K562 (cell line): ENCODE measurements at regions not wholly inside any gene's neighbourhood (a gene's known extent, or its start where the extent isn't known, plus 50 kb on each side); places are given as distances from the start of the nearest gene placed in this dataset.

ENCODE experiments used
- ATAC-seq: fragments of 200-7000 bp; cut with Tn5 transposase; 3 replicates; pipeline ENCODE4 v1.9.1; 2020; ENCODE audit warnings: moderate library complexity
- BruUV-seq: library from RNA; stranded (reverse); fragments of 400-500 nt; replicated peaks from 2 replicates; lab custom pipeline; 2021; lab: Mats Ljungman, UMichigan
- CTCF ChIA-PET: fragments of 300-600 bp; formaldehyde crosslinking; extraction: SDS; loops from one replicate; lab custom pipeline; 2021; ENCODE audit warnings: low intra/inter-chr PET ratio; lab: Yijun Ruan, JAX
- POLR2A ChIA-PET: fragments of 300-600, 350-650 bp; sonication (Branson Sonifier 250); formaldehyde crosslinking; extraction: SDS; loops from one replicate; lab custom pipeline; 2021; ENCODE audit warnings: antibody characterized with exemption, inconsistent platforms; lab: Yijun Ruan, JAX
- DNase-seq, 4 experiments: peaks; one replicate each; pipeline versions ENCODE4 v3.0.0 to v3.0.0-alpha.2; 2011 to 2018; ENCODE audit warnings: low spot score in 3 of 4, mixed read lengths in 3 of 4; ENCODE audit errors: extremely low read depth in 1 of 4
- FAIRE-seq: peaks from 2 replicates; lab custom pipeline; 2011; peaks lifted over from hg19 to GRCh38; lab: Jason Lieb, UNC
- H2AFZ ChIP-seq: 2 replicates; pipeline ENCODE4 v1.6.0; 2011; ENCODE audit warnings: low read depth, low read length, control low read depth, inconsistent platforms
- H3K27ac ChIP-seq: fragments of 200-600 bp; 3 replicates; pipeline ENCODE4 v1.8.0; 2011; ENCODE audit warnings: low read depth, mild to moderate bottlenecking, control low read depth, inconsistent platforms, low read length, moderate library complexity, mixed read lengths; ENCODE audit errors: extremely low read depth
- H3K27me3 ChIP-seq, 2 experiments: fragments of 300-600 bp in 1 of 2; 2 replicates in 1 of 2; 3 replicates in 1 of 2; pipeline versions ENCODE4 v1.6.0 to v1.8.0; 2011; ENCODE audit warnings: inconsistent platforms in 2 of 2, low read length in 2 of 2, mild to moderate bottlenecking in 1 of 2, mixed read lengths in 1 of 2, moderate library complexity in 1 of 2; ENCODE audit not compliant: control insufficient read depth in 2 of 2, insufficient read depth in 2 of 2
- H3K36me3 ChIP-seq: fragments of 300-600 bp; 3 replicates; pipeline ENCODE4 v1.8.0; 2011; ENCODE audit warnings: mild to moderate bottlenecking, low read length, inconsistent platforms; ENCODE audit not compliant: control insufficient read depth, insufficient read depth
- H3K4me1 ChIP-seq, 2 experiments: fragments of 200-600 bp in 1 of 2; replicated peaks in 1 of 2; 2 replicates in 1 of 2; 3 replicates in 1 of 2; pipeline versions ENCODE4 v1.5.1 to v1.8.0; 2011; ENCODE audit warnings: inconsistent platforms in 2 of 2, low read length in 2 of 2, mild to moderate bottlenecking in 1 of 2, mixed read lengths in 1 of 2, moderate library complexity in 1 of 2; ENCODE audit not compliant: control insufficient read depth in 2 of 2, insufficient read depth in 2 of 2
- H3K4me2 ChIP-seq: 2 replicates; pipeline ENCODE4 v1.6.1; 2011; ENCODE audit warnings: low read length, control low read depth, inconsistent platforms, mixed read lengths; ENCODE audit not compliant: insufficient read depth
- H3K4me3 ChIP-seq: fragments of 200-600 bp; sonication (generic), shearing (Covaris generic); 2 replicates; pipeline ENCODE4 v1.5.1; 2016; ENCODE audit warnings: control low read depth, inconsistent platforms
- H3K79me2 ChIP-seq: fragments of 200-600 bp; 3 replicates; pipeline ENCODE4 v1.8.0; 2011; ENCODE audit warnings: low read length, inconsistent platforms; ENCODE audit not compliant: control insufficient read depth, insufficient read depth
- H3K9ac ChIP-seq, 2 experiments: 2 replicates each; pipeline versions ENCODE4 v1.6.0 to v1.6.1; 2011; ENCODE audit warnings: low read depth in 2 of 2, low read length in 2 of 2, control low read depth in 1 of 2, inconsistent platforms in 1 of 2, mild to moderate bottlenecking in 1 of 2, mixed read lengths in 1 of 2; ENCODE audit not compliant: insufficient read depth in 1 of 2
- H3K9me1 ChIP-seq: one replicate; pipeline ENCODE4 v1.6.0; 2011; ENCODE audit warnings: inconsistent platforms, mild to moderate bottlenecking, low read length, moderate library complexity; ENCODE audit not compliant: control insufficient read depth, insufficient read depth
- H3K9me3 ChIP-seq: replicated peaks from 2 replicates; pipeline ENCODE4 v1.5.1; 2011; ENCODE audit warnings: low read depth, low read length, inconsistent platforms; ENCODE audit not compliant: control insufficient read depth, insufficient read depth
- H4K20me1 ChIP-seq: replicated peaks from 2 replicates; pipeline ENCODE4 v1.6.1; 2011; ENCODE audit warnings: low read length, inconsistent platforms, mixed read lengths; ENCODE audit not compliant: control insufficient read depth, insufficient read depth
- HNRNPK ChIP-seq: fragments of 200-400 bp; formaldehyde crosslinking; IDR thresholded peaks from one replicate; pipeline ENCODE4 v1.6.1; 2018; ENCODE audit warnings: mild to moderate bottlenecking, low read depth, low read length; ENCODE audit not compliant: poor library complexity, severe bottlenecking
- MAZ ChIP-seq, 2 experiments: fragments of 450-650 bp in 1 of 2; sonication (generic) in 1 of 2; formaldehyde crosslinking; IDR thresholded peaks in 1 of 2; conservative IDR thresholded peaks in 1 of 2; 2 replicates each; pipeline versions ENCODE4 v1.4.0 to v1.5.0; 2020; ENCODE audit warnings: mild to moderate bottlenecking in 1 of 2, missing genetic modification reagents in 1 of 2
- MLX ChIP-seq, 2 experiments: fragments of 450-650 bp in 1 of 2; sonication (generic) in 1 of 2; formaldehyde crosslinking; conservative IDR thresholded peaks; 2 replicates each; pipeline versions ENCODE4 v1.4.0 to v1.8.1; 2020 to 2022; ENCODE audit warnings: mild to moderate bottlenecking in 1 of 2, missing genetic modification reagents in 1 of 2
- MNT ChIP-seq, 2 experiments: fragments of 450-650 bp; conservative IDR thresholded peaks; 2 replicates each; pipeline ENCODE4 v1.6.1; 2017; ENCODE audit warnings: mild to moderate bottlenecking in 2 of 2, moderate library complexity in 2 of 2
- ZNF384 ChIP-seq: IDR thresholded peaks from 2 replicates; pipeline ENCODE4 v1.6.1; 2012; ENCODE audit warnings: low read depth, low read length, improper control_type of control experiment
- ZNF445 ChIP-seq: fragments of 250-450 bp; sonication (Bioruptor Pico); IDR thresholded peaks from 2 replicates; pipeline ENCODE4 v1.4.0; 2020; ENCODE audit warnings: low read depth, mild to moderate bottlenecking, moderate library complexity
- ZNF668 ChIP-seq: fragments of 250-450 bp; sonication (Bioruptor Pico); IDR thresholded peaks from 2 replicates; pipeline ENCODE4 v1.8.0; 2022; ENCODE audit warnings: mild to moderate bottlenecking, inconsistent platforms
- WGBS: fragments of 100-300 bp; shearing (Covaris generic); methylation state at CpG from one replicate; pipeline ENCODE4 v1.1.6; 2016; ENCODE audit warnings: low coverage, mixed read lengths; ENCODE audit not compliant: insufficient coverage; ENCODE audit errors: missing lambda C conversion rate; 5-methylcytosine and 5-hydroxymethylcytosine counted together
- in situ Hi-C: fragments of 300-500 bp; cut with MboI; formaldehyde crosslinking; loops from 4 replicates; pipeline ENCODE4 v1.15.0; 2018; ENCODE audit warnings: inconsistent platforms, mixed read lengths
- intact Hi-C: fragments of 100-400 bp; cut with micrococcal nuclease; formaldehyde crosslinking; loops from 2 replicates; pipeline ENCODE4 v1.14.2; 2022
- TF ChIP-seq, protein P1 (sequence below): fragments of 250-450 bp; sonication (Bioruptor Pico); IDR thresholded peaks from 2 replicates; pipeline ENCODE4 v1.4.0; 2020; ENCODE audit warnings: mild to moderate bottlenecking
- TF ChIP-seq, protein P2 (sequence below): fragments of 450-650 bp; formaldehyde crosslinking; IDR thresholded peaks from 2 replicates; pipeline ENCODE4 v1.4.0; 2022; ENCODE audit warnings: mild to moderate bottlenecking, moderate library complexity

- TF ChIP-seq MLX (CRISPR knock-in tag; conservative IDR thresholded peaks at IDR 0.05) = no peak
- no peak for TF ChIP-seq ZNF445 (CRISPR knock-in tag)
- no peak for TF ChIP-seq MNT (conservative IDR thresholded peaks at IDR 0.05)
- TF ChIP-seq ZNF668 (CRISPR knock-in tag) = no peak
- TF ChIP-seq, protein P1, sequence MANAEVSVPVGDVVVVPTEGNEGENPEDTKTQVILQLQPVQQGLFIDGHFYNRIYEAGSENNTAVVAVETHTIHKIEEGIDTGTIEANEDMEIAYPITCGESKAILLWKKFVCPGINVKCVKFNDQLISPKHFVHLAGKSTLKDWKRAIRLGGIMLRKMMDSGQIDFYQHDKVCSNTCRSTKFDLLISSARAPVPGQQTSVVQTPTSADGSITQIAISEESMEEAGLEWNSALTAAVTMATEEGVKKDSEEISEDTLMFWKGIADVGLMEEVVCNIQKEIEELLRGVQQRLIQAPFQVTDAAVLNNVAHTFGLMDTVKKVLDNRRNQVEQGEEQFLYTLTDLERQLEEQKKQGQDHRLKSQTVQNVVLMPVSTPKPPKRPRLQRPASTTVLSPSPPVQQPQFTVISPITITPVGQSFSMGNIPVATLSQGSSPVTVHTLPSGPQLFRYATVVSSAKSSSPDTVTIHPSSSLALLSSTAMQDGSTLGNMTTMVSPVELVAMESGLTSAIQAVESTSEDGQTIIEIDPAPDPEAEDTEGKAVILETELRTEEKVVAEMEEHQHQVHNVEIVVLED = no peak
Measured at GRCh38 chr13:50267917-50268316, 252.7 kb downstream of the KCNRG start (continued).

- H3K4me1 ChIP-seq = no peaks in the 10 kb centered on the region; a peak in 1 of 5 replicates
- in situ Hi-C loops (no loop called here), intact Hi-C loops (no loop called here)
- POLR2A ChIA-PET = interaction anchor here (0.8 kb wide), 1 partner anchor 118 kb away, joined by 3 read pairs; no protein-coding TSS in a partner anchor
- no peak overlapping the region for H3K27ac ChIP-seq
- no peak overlapping the region for H2AFZ ChIP-seq
- no peaks in the 10 kb centered on the region for H3K9me1 ChIP-seq
- H3K4me3 ChIP-seq = no peak overlapping the region
- H4K20me1 ChIP-seq = 0 out of 2 replicates have a peak, but pooled peaks cover 3% of the 10 kb centered on the region
- no peaks in the 10 kb centered on the region for H3K9me3 ChIP-seq
- H3K27me3 ChIP-seq = no peaks in the 10 kb centered on the region
- CTCF ChIA-PET = no interaction called here
- no peaks in the 10 kb centered on the region; the same call in 2 of the 3 replicates for H3K79me2 ChIP-seq
- no peak overlapping the region for H3K4me2 ChIP-seq
- FAIRE-seq (no peak), ATAC-seq (no peak), DNase-seq (peak in 1 of 4 experiments; percentile 8)
- H3K36me3 ChIP-seq = no peaks in the 10 kb centered on the region
- BruUV-seq = no TSS peak
- H3K9ac ChIP-seq = no peak overlapping the region
- 36% methylated on average over 2 of the region's 2 CpGs for WGBS
- no peak for TF ChIP-seq MAZ (CRISPR knock-in tag; conservative IDR thresholded peaks at IDR 0.05 in 1 of 2, IDR thresholded peaks at IDR 0.05 in 1 of 2)
- TF ChIP-seq, protein P2, sequence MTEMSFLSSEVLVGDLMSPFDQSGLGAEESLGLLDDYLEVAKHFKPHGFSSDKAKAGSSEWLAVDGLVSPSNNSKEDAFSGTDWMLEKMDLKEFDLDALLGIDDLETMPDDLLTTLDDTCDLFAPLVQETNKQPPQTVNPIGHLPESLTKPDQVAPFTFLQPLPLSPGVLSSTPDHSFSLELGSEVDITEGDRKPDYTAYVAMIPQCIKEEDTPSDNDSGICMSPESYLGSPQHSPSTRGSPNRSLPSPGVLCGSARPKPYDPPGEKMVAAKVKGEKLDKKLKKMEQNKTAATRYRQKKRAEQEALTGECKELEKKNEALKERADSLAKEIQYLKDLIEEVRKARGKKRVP (CRISPR knock-in tag) = no peak
- TF ChIP-seq HNRNPK = no peak
- TF ChIP-seq ZNF384 = no peak
Measured at GRCh38 chr13:50268500-50268899, 253.3 kb downstream of the KCNRG start.
